ENCODE measurements at regions not wholly inside any gene's neighbourhood (a gene's known extent, or its start where the extent isn't known, plus 50 kb on each side); places are given as distances from the start of the nearest gene placed in this dataset.
"Not testable (repeated sequence)": the region's sequence is repeated elsewhere in the genome, so short reads cannot be mapped to it uniquely, and the experiment has no call there.

DNA sequence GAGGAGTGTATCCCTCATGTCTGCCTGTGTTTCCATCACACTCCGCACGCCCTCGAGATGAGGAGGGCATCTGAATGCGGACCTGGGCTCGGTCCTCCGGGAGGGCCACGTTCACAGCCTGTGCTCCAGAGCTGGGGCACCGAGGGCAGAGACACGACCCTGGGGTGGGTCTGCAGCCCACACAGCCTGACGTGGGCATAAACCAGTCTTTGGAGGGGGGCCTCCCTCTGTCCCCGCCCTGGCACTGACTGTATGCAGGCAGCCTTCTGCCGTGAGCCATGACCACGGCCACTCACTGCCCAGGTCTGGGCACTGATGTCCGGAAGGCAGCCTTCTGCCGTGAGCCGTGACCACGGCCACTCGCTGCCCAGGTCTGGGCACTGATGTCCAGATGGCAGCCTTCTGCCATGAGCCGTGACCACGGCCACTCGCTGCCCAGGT, 1425.1 kb downstream of the BRD1 start:
- Histone ChIP-seq H3K27me3 (ENCODE audit: insufficient read depth, low read length, poor library complexity, severe bottlenecking) (no peaks in the 10 kb centered on the region), H3K36me3 (ENCODE audit: insufficient read depth, low read length) (no peaks in the 10 kb centered on the region), H3K4me3 (ENCODE audit: low read length) (no peak overlapping the region), H3K4me1 (ENCODE audit: insufficient read depth, low read length) (no peaks in the 10 kb centered on the region), H3K27ac (ENCODE audit: low read depth, low read length) (no peak overlapping the region), H3K9me3 (ENCODE audit: low read length) (no peaks in the 10 kb centered on the region)
- Mint-ChIP-seq H3K4me1 (no peaks in the 10 kb centered on the region), H3K9me3 (peaks cover 0 to 4% (median 0%) of the 10 kb centered on the region in 5 donors), H3K4me3 (no peak overlapping the region), H3K27me3 (no peaks in the 10 kb centered on the region), H3K36me3 (no peaks in the 10 kb centered on the region), H3K27ac (no peak overlapping the region)
- POLR2A ChIA-PET: no interaction called here
- CTCF ChIA-PET: no interaction called here
- DNase-seq: no peak

DNA sequence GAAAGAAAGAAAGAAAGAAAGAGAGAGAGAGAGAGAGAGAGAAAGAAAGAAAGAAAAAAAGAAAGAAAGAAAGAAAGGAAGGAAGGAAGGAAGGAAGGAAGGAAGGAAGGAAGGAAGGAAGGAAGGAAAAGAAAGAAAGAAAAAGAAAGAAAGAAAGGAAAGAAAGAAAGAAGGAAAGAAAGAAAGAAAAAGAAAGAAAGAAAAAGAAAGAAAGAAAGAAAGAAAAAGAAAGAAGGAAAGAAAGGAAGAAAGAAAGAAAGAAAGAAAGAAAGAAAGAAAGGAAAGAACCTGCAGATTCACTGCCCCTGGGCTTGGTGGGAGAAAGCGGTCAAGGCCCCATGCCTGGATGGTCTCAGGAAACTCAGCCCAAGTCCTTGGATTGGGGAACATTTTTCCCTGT, 1426.2 kb downstream of the BRD1 start:
- POLR2A ChIA-PET, CTCF ChIA-PET, H3K27ac Mint-ChIP-seq: not testable (repeated sequence)

GRCh38 chr22:48398181-48398905, 1429.3 kb downstream of the BRD1 start:
- Mint-ChIP-seq H3K27ac (peak overlapping the region in 1 of 8 donors; percentile 2), H3K4me3 (no peak overlapping the region), H3K36me3 (no peaks in the 10 kb centered on the region), H3K9me3 (peaks cover 0 to 4% (median 0%) of the 10 kb centered on the region in 5 donors), H3K4me1 (no peaks in the 10 kb centered on the region), H3K27me3 (peaks cover 0 to 2% of the 10 kb centered on the region in 2 donors)
- no peaks in the 10 kb centered on the region for H3K36me3 ChIP-seq (ENCODE audit: insufficient read depth, low read length)
- no peaks in the 10 kb centered on the region for H3K9me3 ChIP-seq (ENCODE audit: low read length)
- H3K4me3 ChIP-seq (ENCODE audit: low read length): no peak overlapping the region
- H3K4me1 ChIP-seq (ENCODE audit: insufficient read depth, low read length): no peaks in the 10 kb centered on the region
- ChIA-PET CTCF (no interaction called here), POLR2A (no interaction called here)
- H3K27ac ChIP-seq (ENCODE audit: low read depth, low read length): no peak overlapping the region
- no peak for DNase-seq
- H3K27me3 ChIP-seq (ENCODE audit: insufficient read depth, low read length, poor library complexity, severe bottlenecking): no peaks in the 10 kb centered on the region

More for the DNA sequence above, 1426.2 kb downstream of the BRD1 start:
- not testable (repeated sequence) for H3K4me3 ChIP-seq (ENCODE audit: low read length); H3K36me3 ChIP-seq (ENCODE audit: insufficient read depth, low read length); H3K4me1 Mint-ChIP-seq; H3K27me3 ChIP-seq (ENCODE audit: insufficient read depth, low read length, poor library complexity, severe bottlenecking); H3K27me3 Mint-ChIP-seq; DNase-seq; H3K4me1 ChIP-seq (ENCODE audit: insufficient read depth, low read length); H3K9me3 ChIP-seq (ENCODE audit: low read length); H3K9me3 Mint-ChIP-seq; H3K4me3 Mint-ChIP-seq; H3K36me3 Mint-ChIP-seq; H3K27ac ChIP-seq (ENCODE audit: low read depth, low read length)

- CTCF ChIA-PET: no interaction called here
- no peak overlapping the region for H3K4me3 Mint-ChIP-seq
- no peak overlapping the region for H3K27ac ChIP-seq (ENCODE audit: low read depth, low read length)
- DNase-seq: no peak
- H3K9me3 ChIP-seq (ENCODE audit: low read length): no peaks in the 10 kb centered on the region
- POLR2A ChIA-PET: no interaction called here
- no peaks in the 10 kb centered on the region for H3K4me1 Mint-ChIP-seq
- no peak overlapping the region for H3K27ac Mint-ChIP-seq
- H3K27me3 ChIP-seq (ENCODE audit: insufficient read depth, low read length, poor library complexity, severe bottlenecking): no peaks in the 10 kb centered on the region
- peaks cover 0 to 2% of the 10 kb centered on the region in 2 donors for H3K27me3 Mint-ChIP-seq
- H3K36me3 Mint-ChIP-seq: no peaks in the 10 kb centered on the region
- H3K4me3 ChIP-seq (ENCODE audit: low read length): no peak overlapping the region
- no peaks in the 10 kb centered on the region for H3K4me1 ChIP-seq (ENCODE audit: insufficient read depth, low read length)
- no peaks in the 10 kb centered on the region for H3K36me3 ChIP-seq (ENCODE audit: insufficient read depth, low read length)
- peaks cover 0 to 4% (median 0%) of the 10 kb centered on the region in 5 donors for H3K9me3 Mint-ChIP-seq
Measured at GRCh38 chr22:48397531-48398180, 1430.0 kb downstream of the BRD1 start.

GRCh38 chr22:48396785-48397530, 1430.7 kb downstream of the BRD1 start:
- Histone ChIP-seq H3K9me3 (ENCODE audit: low read length) (no peaks in the 10 kb centered on the region), H3K27me3 (ENCODE audit: insufficient read depth, low read length, poor library complexity, severe bottlenecking) (no peaks in the 10 kb centered on the region), H3K36me3 (ENCODE audit: insufficient read depth, low read length) (no peaks in the 10 kb centered on the region), H3K4me1 (ENCODE audit: insufficient read depth, low read length) (no peaks in the 10 kb centered on the region), H3K4me3 (ENCODE audit: low read length) (no peak overlapping the region), H3K27ac (ENCODE audit: low read depth, low read length) (no peak overlapping the region)
- DNase-seq: no peak
- H3K36me3 Mint-ChIP-seq: no peaks in the 10 kb centered on the region
- peaks cover 0 to 4% (median 0%) of the 10 kb centered on the region in 5 donors for H3K9me3 Mint-ChIP-seq
- CTCF ChIA-PET: no interaction called here
- POLR2A ChIA-PET: no interaction called here
- H3K27ac Mint-ChIP-seq: no peak overlapping the region
- H3K4me1 Mint-ChIP-seq: no peaks in the 10 kb centered on the region
- peaks cover 0 to 2% of the 10 kb centered on the region in 2 donors for H3K27me3 Mint-ChIP-seq
- H3K4me3 Mint-ChIP-seq: no peak overlapping the region

DNA sequence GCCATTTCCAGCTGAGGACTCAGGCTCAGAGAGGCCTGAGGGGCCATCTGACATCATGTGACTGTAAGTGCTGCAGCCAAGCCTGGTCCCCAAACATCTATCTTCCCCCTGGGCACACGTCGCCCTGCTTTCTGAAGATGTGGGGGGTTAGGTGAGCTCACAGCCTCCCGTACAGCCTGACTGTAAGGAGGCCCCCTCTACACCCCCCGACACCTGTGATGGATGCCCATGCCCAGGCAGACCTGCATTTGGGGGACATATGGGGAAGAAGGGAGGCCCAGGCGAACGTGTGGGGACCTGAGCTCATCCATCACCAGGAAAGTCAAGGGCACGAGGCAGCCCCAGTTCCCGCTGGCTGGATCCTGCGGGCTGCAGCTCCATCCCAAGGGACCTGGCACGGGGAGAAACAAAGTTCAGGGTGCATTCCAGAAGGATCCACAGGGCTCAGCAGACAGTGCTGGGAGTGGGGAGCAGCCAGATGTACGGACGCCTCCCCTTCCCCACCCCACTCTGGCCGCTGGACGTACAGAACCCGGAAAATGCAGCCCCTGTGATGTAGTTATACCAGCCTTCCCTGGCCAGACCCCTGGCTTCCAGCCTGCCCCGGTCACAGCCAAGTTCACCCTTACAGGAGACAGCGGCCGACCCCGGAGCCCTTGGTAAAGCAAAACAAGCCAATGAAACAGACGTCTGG, 1431.4 kb downstream of the BRD1 start:
- H3K27me3 ChIP-seq (ENCODE audit: insufficient read depth, low read length, poor library complexity, severe bottlenecking): no peaks in the 10 kb centered on the region
- peaks cover 0 to 2% of the 10 kb centered on the region in 2 donors for H3K27me3 Mint-ChIP-seq
- H3K4me3 ChIP-seq (ENCODE audit: low read length): no peak overlapping the region
- H3K9me3 ChIP-seq (ENCODE audit: low read length): no peaks in the 10 kb centered on the region
- H3K4me1 Mint-ChIP-seq: no peaks in the 10 kb centered on the region
- H3K36me3 ChIP-seq (ENCODE audit: insufficient read depth, low read length): no peaks in the 10 kb centered on the region
- no peak for DNase-seq
- no peaks in the 10 kb centered on the region for H3K36me3 Mint-ChIP-seq
- ChIA-PET POLR2A (no interaction called here), CTCF (no interaction called here)
- peaks cover 0 to 2% (median 0%) of the 10 kb centered on the region in 5 donors for H3K9me3 Mint-ChIP-seq
- no peak overlapping the region for H3K27ac ChIP-seq (ENCODE audit: low read depth, low read length)
- no peaks in the 10 kb centered on the region for H3K4me1 ChIP-seq (ENCODE audit: insufficient read depth, low read length)
- no peak overlapping the region for H3K4me3 Mint-ChIP-seq
- H3K27ac Mint-ChIP-seq: no peak overlapping the region

DNA sequence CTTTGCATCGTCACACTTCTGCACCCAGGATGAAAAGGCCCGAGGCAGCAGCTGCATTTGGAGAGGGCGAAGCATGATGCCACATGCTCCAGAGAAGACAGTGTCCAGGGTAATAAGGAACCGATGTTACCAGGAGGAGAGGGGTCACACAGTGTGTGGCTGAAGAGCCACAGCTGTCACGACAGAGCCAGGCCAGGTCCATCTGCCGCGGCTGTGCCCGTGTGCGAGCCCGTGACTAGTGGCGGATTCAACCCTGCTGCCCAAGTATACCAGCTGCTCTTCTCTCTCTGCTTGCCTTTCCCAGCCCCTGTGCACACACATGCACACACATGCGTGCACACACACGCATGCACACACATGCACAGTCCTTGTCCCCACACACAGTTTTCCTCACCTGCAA, 1432.5 kb downstream of the BRD1 start:
- Mint-ChIP-seq H3K9me3 (peaks cover 0 to 2% (median 0%) of the 10 kb centered on the region in 5 donors), H3K27ac (no peak overlapping the region), H3K4me3 (no peak overlapping the region), H3K27me3 (peaks cover 0 to 2% of the 10 kb centered on the region in 2 donors), H3K4me1 (no peaks in the 10 kb centered on the region), H3K36me3 (no peaks in the 10 kb centered on the region)
- Histone ChIP-seq H3K27ac (ENCODE audit: low read depth, low read length) (no peak overlapping the region), H3K4me1 (ENCODE audit: insufficient read depth, low read length) (no peaks in the 10 kb centered on the region), H3K9me3 (ENCODE audit: low read length) (no peaks in the 10 kb centered on the region), H3K36me3 (ENCODE audit: insufficient read depth, low read length) (no peaks in the 10 kb centered on the region), H3K27me3 (ENCODE audit: insufficient read depth, low read length, poor library complexity, severe bottlenecking) (no peaks in the 10 kb centered on the region), H3K4me3 (ENCODE audit: low read length) (no peak overlapping the region)
- ChIA-PET POLR2A (no interaction called here), CTCF (no interaction called here)
- no peak for DNase-seq

DNA sequence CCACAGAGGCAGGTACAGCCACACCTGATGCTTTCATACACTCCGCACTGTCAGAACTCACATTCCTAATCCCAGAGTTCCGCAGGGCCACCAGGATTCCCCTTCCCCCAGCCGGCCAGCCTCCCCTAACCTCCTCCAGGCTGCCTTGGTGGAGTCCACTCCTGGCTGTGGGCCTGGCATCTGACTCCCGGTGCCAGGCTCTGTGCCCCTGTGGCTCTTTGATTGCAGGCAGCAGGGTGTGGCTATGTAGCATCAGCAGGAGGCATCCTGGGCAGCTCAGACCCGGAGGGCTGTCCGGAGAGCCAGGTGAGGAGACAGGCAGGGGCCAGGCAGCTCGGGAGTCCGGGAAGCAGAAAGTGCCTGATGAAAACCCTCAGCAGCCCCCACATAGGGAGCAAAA, 1432.9 kb downstream of the BRD1 start:
- Mint-ChIP-seq H3K36me3 (no peaks in the 10 kb centered on the region), H3K27me3 (peaks cover 0 to 2% of the 10 kb centered on the region in 2 donors), H3K9me3 (peaks cover 0 to 2% (median 0%) of the 10 kb centered on the region in 5 donors), H3K4me1 (no peaks in the 10 kb centered on the region), H3K4me3 (no peak overlapping the region), H3K27ac (no peak overlapping the region)
- POLR2A ChIA-PET: no interaction called here
- Histone ChIP-seq H3K9me3 (ENCODE audit: low read length) (no peaks in the 10 kb centered on the region), H3K27me3 (ENCODE audit: insufficient read depth, low read length, poor library complexity, severe bottlenecking) (no peaks in the 10 kb centered on the region), H3K36me3 (ENCODE audit: insufficient read depth, low read length) (no peaks in the 10 kb centered on the region), H3K4me3 (ENCODE audit: low read length) (no peak overlapping the region), H3K4me1 (ENCODE audit: insufficient read depth, low read length) (no peaks in the 10 kb centered on the region), H3K27ac (ENCODE audit: low read depth, low read length) (no peak overlapping the region)
- CTCF ChIA-PET: no interaction called here
- no peak for DNase-seq

All from CD8-positive, alpha-beta memory T cell (primary cell).